ENCODE measurements at regions not wholly inside any gene's neighbourhood (a gene's known extent, or its start where the extent isn't known, plus 50 kb on each side); places are given as distances from the start of the nearest gene placed in this dataset.
"Not testable (repeated sequence)": the region's sequence is repeated elsewhere in the genome, so short reads cannot be mapped to it uniquely, and the experiment has no call there.

- no peak for DNase-seq
Observed at GRCh38 chr14:87407344-87407743, 585.6 kb downstream of the GALC start.

DNA sequence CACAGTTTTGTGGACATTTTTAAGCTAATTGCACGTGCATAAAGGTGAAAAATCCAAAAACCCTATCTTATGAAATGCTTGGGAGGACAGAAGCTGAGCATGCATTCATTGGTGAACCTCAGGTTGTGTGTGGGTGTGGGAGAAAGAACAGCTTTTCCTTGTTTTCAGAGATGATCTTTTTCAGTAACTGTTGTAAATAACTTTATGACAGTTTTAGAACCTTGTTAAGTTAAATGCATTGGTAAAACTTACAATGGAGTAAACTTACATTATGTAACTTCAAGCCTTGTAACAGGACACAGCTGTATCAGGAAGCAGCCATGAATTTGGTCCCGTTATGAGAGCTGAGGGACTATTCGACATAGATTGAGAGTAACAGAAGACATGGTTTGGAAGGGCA lies 587.4 kb downstream of the GALC start:
- DNase-seq: no peak

- no peak for DNase-seq
Observed at GRCh38 chr14:87397499-87397898, 595.5 kb downstream of the GALC start.

DNA sequence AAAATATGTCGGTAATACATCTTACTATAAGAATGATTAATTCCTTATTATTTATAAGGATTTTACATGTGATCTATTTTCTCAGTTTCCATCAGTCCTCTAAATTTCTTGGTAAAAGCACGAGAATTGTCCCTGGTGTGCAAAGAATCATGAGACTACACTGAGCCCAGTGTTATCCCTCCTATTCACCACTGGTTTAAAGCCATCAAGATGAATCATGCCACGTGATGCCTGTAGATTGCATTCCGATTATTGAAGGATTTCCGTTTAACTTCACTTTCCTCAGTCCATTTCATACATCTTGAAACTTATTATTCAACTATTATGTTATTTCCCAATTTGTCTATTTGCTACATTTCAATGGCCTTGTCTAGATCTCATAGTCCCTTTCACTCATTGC lies 601.9 kb downstream of the GALC start:
- no peak for DNase-seq

DNA sequence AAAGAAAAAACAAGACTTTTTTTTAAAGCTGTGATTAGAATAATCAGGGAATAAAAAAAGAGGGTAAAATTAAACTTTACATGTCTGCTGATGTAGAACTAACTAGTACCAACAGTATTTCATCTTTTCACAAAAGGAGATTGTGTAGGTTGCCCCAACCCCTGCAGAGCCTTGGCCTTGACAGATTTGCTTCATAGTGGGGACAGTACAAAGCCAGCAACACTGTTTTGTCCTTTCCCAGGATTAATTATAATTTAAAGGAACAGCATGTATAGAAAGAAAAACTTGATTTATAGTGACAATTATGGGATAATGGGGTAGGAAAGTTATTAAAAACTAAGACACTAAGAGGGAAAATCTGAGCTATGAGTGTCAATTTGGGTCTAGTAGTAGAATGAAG lies 604.0 kb downstream of the GALC start:
- no peak for DNase-seq

- no peak for DNase-seq
Observed at GRCh38 chr14:87387806-87388205, 605.2 kb downstream of the GALC start.

DNA sequence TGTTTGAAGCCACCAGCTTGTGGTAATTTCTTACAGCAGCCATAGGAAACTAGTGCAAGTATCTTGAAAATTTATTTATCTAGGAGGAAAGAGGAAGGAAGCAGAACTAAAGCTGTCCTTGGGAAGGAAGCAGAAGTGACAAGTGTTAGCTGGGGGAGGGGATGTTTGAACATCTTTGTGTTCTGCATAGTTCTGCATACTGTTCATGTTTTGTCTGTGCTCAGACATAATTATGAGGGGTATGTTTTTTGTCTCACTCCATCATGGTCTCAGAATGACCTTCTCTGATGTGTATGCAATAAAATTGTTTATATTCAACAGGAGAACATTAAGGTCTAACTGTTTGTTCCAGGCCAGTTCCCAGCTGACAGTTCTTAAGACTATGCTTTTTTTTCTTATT lies 606.5 kb downstream of the GALC start:
- no peak for DNase-seq

DNA sequence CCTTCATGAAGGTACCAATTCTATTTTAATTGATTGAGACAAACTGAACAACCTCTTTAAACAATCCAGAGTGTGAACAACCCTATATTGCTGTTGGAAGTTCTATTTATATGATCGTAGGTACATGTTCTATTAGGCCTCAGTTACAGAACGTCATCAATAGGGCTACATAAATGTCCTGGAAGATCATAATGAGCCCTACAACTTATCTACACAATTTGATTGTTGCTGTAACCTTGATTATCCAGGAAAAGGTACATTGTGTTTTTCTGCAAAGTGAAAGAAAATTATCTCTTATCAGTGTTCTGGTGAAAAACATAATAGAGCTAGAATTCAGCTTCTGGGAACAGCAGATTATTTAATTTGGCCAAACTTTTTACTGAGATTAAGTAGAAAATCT lies 612.9 kb downstream of the GALC start:
- no peak for DNase-seq

DNA sequence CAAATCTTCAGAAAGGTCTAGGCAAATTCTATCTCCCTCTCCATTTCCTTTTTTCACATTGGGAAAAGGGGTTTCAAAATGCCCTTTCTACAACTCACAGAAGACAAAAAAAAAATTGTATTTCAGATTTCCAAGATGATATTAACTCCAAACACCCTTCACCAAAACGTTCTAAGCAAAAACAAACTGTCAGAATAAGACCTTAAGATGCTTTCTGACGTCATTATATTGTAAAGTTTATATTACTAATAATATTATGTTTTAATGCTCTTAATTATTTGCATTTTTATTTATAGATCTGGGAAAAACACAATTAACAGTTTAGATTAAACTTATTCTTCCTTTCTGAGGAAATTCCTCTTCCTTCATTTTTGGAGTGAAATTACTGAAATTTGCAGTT lies 624.2 kb downstream of the GALC start:
- no peak for DNase-seq

- DNase-seq: not testable (repeated sequence)
Observed at GRCh38 chr14:87360246-87360645, 632.7 kb downstream of the GALC start.

DNA sequence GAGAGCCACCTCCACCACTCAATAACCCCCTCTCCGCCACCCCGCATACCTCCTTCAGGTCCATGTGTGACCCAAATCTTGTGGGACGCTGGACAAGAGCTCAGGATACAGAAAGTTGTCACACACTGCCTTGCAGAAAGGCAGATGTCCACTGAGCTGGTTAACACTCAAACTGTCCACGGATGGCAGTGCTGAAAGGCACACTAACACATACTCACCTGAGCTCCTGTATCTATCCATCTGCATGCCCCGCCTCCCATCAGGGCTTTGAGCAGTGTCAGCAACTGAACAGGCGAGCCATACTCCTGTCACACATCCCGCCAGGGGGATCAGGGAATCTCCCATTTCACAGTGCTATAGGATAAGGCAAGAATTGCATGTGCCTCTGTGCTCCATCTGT lies 642.0 kb downstream of the GALC start:
- no peak for DNase-seq

DNA sequence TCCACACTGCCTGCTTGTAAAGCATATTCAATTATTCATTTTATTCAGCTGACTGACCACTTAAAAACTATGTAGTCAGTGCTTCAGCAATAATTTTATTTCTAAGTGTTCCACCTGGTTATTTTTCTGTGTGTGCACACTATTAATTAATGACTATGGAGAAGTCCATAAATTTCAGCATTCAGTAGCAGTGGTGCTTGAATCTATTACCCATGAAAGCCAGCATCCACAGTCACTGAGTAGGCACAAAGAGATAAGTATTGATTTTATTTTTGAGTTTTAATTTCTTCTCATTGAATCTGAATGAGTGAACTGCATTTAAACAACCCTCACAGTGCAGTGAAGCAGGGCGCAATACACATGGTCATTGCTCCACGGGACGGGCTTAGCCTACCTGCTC lies 643.1 kb downstream of the GALC start:
- no peak for DNase-seq

DNA sequence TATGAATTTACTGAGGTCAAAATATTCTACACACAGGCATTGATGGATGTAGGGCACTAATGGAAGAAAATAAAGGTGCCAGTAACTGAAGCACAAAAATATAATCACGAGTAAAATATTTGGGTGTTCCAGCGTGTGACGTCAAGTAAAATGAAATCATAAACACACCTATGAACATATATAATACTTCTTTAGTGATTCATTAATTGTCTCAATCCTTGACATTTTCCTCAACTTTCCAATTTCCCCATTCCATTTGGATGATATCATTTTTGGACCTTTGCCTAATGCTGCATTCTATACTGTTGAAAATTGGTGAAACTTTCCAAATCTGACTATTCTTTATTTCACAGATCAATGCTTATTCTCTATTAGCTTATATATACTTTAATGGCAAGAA lies 649.3 kb downstream of the GALC start:
- no peak for DNase-seq

DNA sequence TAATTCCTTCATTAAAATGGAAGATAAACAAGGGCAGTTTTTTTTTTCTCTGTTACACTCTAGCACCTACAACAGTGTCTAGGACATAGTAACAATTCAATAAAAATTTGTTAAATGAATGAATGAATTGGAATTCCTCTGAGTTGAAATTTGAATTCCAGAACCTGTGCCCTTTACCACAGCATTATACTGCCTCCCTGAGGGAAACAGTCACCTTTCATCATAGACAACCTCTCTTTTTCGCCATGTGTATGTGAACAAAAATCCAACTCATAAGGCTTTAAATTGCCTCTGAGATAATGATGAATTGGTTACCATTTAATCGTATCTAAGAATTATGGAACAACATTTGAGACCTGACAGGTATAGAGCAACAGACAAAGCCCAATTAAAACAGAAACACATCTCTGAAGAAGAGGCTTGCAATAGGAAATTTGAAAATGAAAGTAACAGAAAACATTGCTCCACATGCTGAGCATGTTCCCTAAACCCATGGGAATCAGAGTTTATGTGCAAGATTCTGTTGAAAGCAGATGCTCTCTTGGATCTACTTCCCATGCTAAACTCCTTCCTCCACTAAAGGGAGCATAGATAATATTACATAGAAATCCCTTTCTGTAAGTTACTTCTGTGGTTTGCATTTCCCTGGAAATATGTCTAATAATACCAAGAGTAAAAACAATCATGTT lies 657.8 kb downstream of the GALC start:
- no peak for DNase-seq

DNA sequence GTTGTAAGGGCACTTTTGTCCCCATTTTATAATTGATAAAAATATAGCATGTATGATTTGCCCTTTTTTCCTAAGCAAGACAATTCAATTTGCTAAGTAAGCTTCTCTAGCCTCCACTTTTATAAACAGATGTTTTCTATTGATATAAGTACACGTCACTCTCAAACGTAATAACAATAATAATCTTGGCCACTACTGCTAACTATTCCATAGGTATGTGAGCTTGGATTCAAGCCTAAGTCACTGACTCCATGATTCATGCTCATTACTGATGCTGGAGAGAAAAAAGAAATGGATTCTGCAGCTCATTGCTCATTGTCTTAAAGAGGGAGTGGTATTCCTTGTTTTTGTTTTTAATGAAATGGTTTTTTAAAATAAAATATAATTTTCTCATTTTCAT lies 661.0 kb downstream of the GALC start:
- no peak for DNase-seq

- no peak for DNase-seq
Observed at GRCh38 chr14:87325741-87326140, 667.2 kb downstream of the GALC start.

DNA sequence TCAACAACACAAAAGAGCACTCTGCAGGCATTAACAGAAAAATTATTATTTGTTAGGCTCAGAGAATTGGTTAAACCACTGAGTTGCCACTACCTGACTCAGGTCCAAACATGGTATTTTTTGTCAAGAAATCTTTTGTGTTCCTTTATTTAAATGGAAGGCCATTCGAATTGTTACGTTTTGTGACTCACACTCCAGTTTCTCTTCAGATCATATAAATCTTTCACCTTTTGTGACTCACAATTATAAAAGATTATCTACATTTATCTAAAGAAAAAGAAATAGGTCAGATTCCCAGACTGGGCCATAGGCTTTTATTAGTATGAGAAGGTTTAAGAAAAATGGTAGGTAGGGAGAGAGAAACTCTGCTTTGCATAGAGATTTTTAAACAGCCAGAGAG lies 669.8 kb downstream of the GALC start:
- no peak for DNase-seq

- no peak for DNase-seq
Observed at GRCh38 chr14:87321548-87321947, 671.4 kb downstream of the GALC start.

DNA sequence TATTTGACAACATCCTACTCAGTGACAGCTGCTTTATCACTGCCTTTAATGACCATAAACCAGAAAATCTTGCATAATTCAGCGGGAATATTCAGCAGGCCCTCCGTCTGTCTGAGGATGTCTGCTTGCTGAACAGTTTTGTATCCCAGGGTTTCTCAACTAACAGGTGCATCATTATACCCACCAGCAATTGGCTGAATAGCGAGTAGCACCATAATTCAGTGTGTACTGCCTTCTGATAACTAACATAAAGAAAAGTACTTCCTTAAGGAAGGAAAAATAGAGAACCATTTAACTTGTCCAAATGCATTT lies 680.1 kb downstream of the GALC start:
- DNase-seq: no peak

DNA sequence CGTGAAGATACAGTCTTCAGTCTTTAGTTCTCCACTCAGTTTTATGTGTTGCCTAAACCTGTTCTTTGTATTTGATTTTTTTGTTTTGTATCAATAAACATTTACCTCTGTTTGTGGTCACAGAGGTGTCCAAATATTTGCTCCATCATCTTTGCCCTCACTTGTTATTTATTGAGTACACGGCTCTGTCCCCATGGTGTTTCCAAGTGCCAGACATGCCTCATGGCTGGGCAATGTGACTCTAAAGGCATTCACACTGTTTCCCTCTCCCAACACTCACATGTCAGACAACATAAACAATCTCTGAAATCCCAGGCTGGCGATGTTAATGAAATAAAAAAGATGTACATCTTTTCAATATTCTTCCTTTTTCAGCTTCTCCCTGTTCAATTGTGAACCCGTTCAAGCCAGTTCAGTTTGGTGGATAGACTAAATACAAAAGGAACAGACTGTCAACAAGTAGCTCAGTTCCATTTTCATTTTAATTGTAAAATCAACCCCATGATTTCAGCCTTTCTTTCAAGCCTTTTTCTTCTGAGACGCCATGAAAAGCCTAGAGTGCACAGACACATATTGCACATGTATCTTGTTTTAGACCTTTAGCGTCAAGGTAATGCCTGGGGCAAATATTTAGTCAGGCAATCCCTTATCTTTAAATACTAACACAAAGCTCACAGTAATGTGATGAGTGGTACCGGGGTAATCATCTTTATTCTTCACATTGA lies 680.7 kb downstream of the GALC start:
- no peak for DNase-seq

- no peak for DNase-seq
Observed at GRCh38 chr14:87309557-87309956, 683.4 kb downstream of the GALC start.

DNA sequence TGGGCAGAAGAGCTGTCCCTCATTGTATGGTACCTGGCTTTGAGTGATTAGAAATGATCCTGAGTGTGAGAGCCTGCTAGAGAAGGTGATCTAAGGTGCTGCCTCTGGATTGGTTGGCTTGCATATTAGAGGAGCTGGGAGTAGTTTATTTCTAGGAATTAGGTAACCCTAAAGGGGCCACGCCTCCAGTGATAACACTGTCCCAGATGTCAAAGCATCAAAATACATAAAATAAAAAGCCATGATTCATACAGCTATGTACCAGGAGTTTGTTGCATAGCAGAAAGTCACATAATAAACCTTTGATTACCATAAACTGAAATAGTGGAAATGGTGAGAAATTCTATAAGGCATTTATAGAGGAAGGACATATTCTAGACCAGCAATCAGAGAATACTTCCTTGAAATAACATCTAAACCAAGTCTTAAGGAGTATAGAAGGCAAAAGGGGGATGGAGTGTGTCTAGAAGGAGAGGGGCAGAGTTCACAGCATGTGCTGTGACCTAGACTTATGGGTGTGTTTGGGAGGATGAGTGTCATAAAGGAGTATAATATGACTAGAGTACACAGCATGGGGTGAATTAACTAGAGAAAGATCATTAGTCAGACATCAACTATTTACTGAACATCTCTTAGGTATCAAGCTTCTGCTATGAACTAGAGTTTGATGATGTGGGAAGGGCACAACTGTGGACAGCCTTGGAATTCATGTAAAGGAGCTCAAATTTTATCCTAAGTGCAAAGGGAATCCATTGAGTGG lies 686.4 kb downstream of the GALC start:
- DNase-seq: no peak

- no peak for DNase-seq
Observed at GRCh38 chr14:87305345-87305744, 687.6 kb downstream of the GALC start.

DNA sequence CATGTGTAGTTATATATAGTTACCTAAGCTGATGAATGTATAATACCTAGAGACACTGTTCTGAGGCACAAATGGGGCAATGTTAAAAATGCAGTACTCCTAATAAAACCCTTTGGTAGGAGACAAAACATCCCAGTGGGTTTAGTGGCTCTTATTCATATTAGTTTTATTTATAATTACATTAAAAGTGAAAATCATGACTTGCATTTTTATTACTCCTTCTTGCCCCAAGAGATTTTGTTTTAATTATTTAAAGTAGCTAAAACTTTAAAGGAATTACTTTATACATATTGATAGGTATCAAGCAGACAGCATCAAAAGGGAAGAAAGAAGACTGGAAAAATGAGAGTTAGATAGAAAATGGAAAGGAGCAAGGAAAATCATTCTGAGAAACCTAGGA lies 688.6 kb downstream of the GALC start:
- DNase-seq: no peak

Data from CD4-positive, alpha-beta T cell treated with Interleukin-6 for 4 hours (primary cell).